Fibroblast of lung (primary cell): ENCODE measurements at regions not wholly inside any gene's neighbourhood (a gene's known extent, or its start where the extent isn't known, plus 50 kb on each side); places are given as distances from the start of the nearest gene placed in this dataset.
A peak's percentile ranks its signal among the peaks of the same experiment; 100 is the strongest.

Experiments used
- DNase-seq, 2 donors: peaks; one replicate each; pipeline versions ENCODE4 v3.0.0 to v3.0.0-alpha.2; 2010; ENCODE audit warnings: low read depth in 2 of 2
- H2AFZ ChIP-seq: 2 replicates; pipeline ENCODE4 v1.5.1; 2012; ENCODE audit warnings: low read length, control low read depth, inconsistent platforms
- H3K27ac ChIP-seq: 2 replicates; pipeline ENCODE4 v1.5.1; 2011; ENCODE audit warnings: low read length, control low read depth; ENCODE audit not compliant: insufficient read depth
- H3K27me3 ChIP-seq: 2 replicates; pipeline ENCODE4 v1.5.1; 2011; ENCODE audit warnings: mild to moderate bottlenecking, low read length; ENCODE audit not compliant: control insufficient read depth, insufficient read depth
- H3K36me3 ChIP-seq: 2 replicates; pipeline ENCODE4 v1.5.1; 2011; ENCODE audit warnings: low read length; ENCODE audit not compliant: control insufficient read depth, insufficient read depth
- H3K4me1 ChIP-seq: 2 replicates; pipeline ENCODE4 v1.5.1; 2011; ENCODE audit warnings: low read length; ENCODE audit not compliant: control insufficient read depth, insufficient read depth; ENCODE audit errors: extremely low read depth
- H3K4me2 ChIP-seq: 2 replicates; pipeline ENCODE4 v1.5.1; 2011; ENCODE audit warnings: low read length, control low read depth; ENCODE audit not compliant: insufficient read depth; ENCODE audit errors: extremely low read depth
- H3K4me3 ChIP-seq, 4 experiments: fragments of 200-600 bp in 1 of 4; sonication (generic) in 1 of 4; replicated peaks in 1 of 4; 2 replicates each; pipeline ENCODE4 v1.5.1; 2011 to 2016; ENCODE audit warnings: low read length in 4 of 4, low read depth in 3 of 4, mild to moderate bottlenecking in 3 of 4, control low read depth in 2 of 4, inconsistent platforms in 1 of 4, mixed read lengths in 1 of 4; ENCODE audit not compliant: insufficient read depth in 1 of 4; ENCODE audit errors: control extremely low read depth in 1 of 4
- H3K79me2 ChIP-seq: 2 replicates; pipeline ENCODE4 v1.5.1; 2012; ENCODE audit warnings: mild to moderate bottlenecking, low read length, inconsistent platforms; ENCODE audit not compliant: control insufficient read depth, insufficient read depth
- H3K9ac ChIP-seq: 2 replicates; pipeline ENCODE4 v1.5.1; 2011; ENCODE audit warnings: mild to moderate bottlenecking, low read length, control low read depth; ENCODE audit not compliant: insufficient read depth
- H3K9me3 ChIP-seq: 2 replicates; pipeline ENCODE4 v1.5.1; 2012; ENCODE audit warnings: low read depth, low read length; ENCODE audit not compliant: control insufficient read depth, insufficient read depth
- H4K20me1 ChIP-seq: 2 replicates; pipeline ENCODE4 v1.5.1; 2011; ENCODE audit warnings: low read length; ENCODE audit not compliant: control insufficient read depth, insufficient read depth; ENCODE audit errors: extremely low read depth
- CTCF ChIP-seq, 2 donors: IDR thresholded peaks in 1 of 2; conservative IDR thresholded peaks in 1 of 2; 1 replicate in 1 of 2; 2 replicates in 1 of 2; pipeline ENCODE4 v1.5.1; 2011 to 2012; ENCODE audit warnings: low read length in 2 of 2, control low read depth in 1 of 2, inconsistent platforms in 1 of 2, low read depth in 1 of 2, mild to moderate bottlenecking in 1 of 2
- EZH2 ChIP-seq: IDR thresholded peaks from 2 replicates; pipeline ENCODE4 v1.5.1; 2012; ENCODE audit warnings: low read length, control low read depth, mild to moderate bottlenecking; ENCODE audit errors: missing control alignments

- Histone ChIP-seq H4K20me1 (no peaks in the 10 kb centered on the region), H3K4me2 (no peak overlapping the region), H3K4me3 (no peak overlapping the region), H2AFZ (no peak overlapping the region), H3K9ac (no peak overlapping the region), H3K9me3 (no peaks in the 10 kb centered on the region), H3K79me2 (no peaks in the 10 kb centered on the region), H3K36me3 (no peaks in the 10 kb centered on the region), H3K27me3 (no peaks in the 10 kb centered on the region), H3K27ac (no peak overlapping the region), H3K4me1 (peaks cover 26% of the 10 kb centered on the region)
- no peak for TF ChIP-seq EZH2
- peak in 1 of 2 donors; percentile 49 for DNase-seq
Observed at GRCh38 chr5:67303356-67303755, 106.8 kb upstream of the CD180 start.

- no peak overlapping the region for H3K4me3 ChIP-seq
- no peak overlapping the region for H2AFZ ChIP-seq
- no peaks in the 10 kb centered on the region for H3K36me3 ChIP-seq
- H3K79me2 ChIP-seq = no peaks in the 10 kb centered on the region
- TF ChIP-seq CTCF (conservative IDR thresholded peaks at IDR 0.05 in 1 of 2, IDR thresholded peaks at IDR 0.05 in 1 of 2; ENCODE audit: low read depth in 1 of 2, low read length in 2 of 2) = no peak
- no peak for TF ChIP-seq EZH2
- H3K4me1 ChIP-seq = peaks cover 26% of the 10 kb centered on the region
- DNase-seq = peak; percentile 93 to 98
- H3K27ac ChIP-seq = peak overlapping the region; percentile 68
- H3K9me3 ChIP-seq = no peaks in the 10 kb centered on the region
- H3K9ac ChIP-seq = no peak overlapping the region
- no peaks in the 10 kb centered on the region for H4K20me1 ChIP-seq
- H3K4me2 ChIP-seq = peak overlapping the region; percentile 17
- H3K27me3 ChIP-seq = no peaks in the 10 kb centered on the region
Observed at GRCh38 chr5:67301285-67301903, 104.8 kb upstream of the CD180 start.

GRCh38 chr5:67300326-67300725 is 103.7 kb upstream of the CD180 start:
- Histone ChIP-seq H3K9ac (no peak overlapping the region), H3K79me2 (no peaks in the 10 kb centered on the region), H3K4me2 (no peak overlapping the region)

More at GRCh38 chr5:67300326-67300725, 103.7 kb upstream of the CD180 start:
- H3K4me3 ChIP-seq = no peak overlapping the region
- H4K20me1 ChIP-seq = no peaks in the 10 kb centered on the region
- TF ChIP-seq CTCF (conservative IDR thresholded peaks at IDR 0.05 in 1 of 2, IDR thresholded peaks at IDR 0.05 in 1 of 2; ENCODE audit: low read depth in 1 of 2, low read length in 2 of 2) = no peak
- no peak for TF ChIP-seq EZH2
- no peak for DNase-seq
- H3K27me3 ChIP-seq = no peaks in the 10 kb centered on the region
- H3K27ac ChIP-seq = peak overlapping the region; percentile 68
- no peak overlapping the region for H2AFZ ChIP-seq
- no peaks in the 10 kb centered on the region for H3K36me3 ChIP-seq
- H3K4me1 ChIP-seq = peaks cover 21% of the 10 kb centered on the region
- no peaks in the 10 kb centered on the region for H3K9me3 ChIP-seq
